GM18517 (cell line): ENCODE measurements at regions not wholly inside any gene's neighbourhood (a gene's known extent, or its start where the extent isn't known, plus 50 kb on each side); places are given as distances from the start of the nearest gene placed in this dataset.
"Not testable (repeated sequence)": the region's sequence is repeated elsewhere in the genome, so short reads cannot be mapped to it uniquely, and the experiment has no call there.

ENCODE experiments used
- ATAC-seq: cut with Tn5 transposase; IDR thresholded peaks from one replicate; pipeline ENCODE4 v1.9.1; 2021; ENCODE audit warnings: mild to moderate bottlenecking, moderate library complexity; ENCODE audit not compliant: unreplicated experiment

GRCh38 chr16:65375651-65376050, 253.8 kb upstream of the CDH11 start:
- no peak for ATAC-seq

- no peak for ATAC-seq
Measured at GRCh38 chr16:65373097-65373496, 251.2 kb upstream of the CDH11 start.

- ATAC-seq, result no peak
Measured at GRCh38 chr16:65372171-65372570, 250.3 kb upstream of the CDH11 start.

- no peak for ATAC-seq
Measured at GRCh38 chr16:65365732-65366715, 244.2 kb upstream of the CDH11 start.

- ATAC-seq, result not testable (repeated sequence)
Measured at GRCh38 chr16:65356721-65357120, 234.9 kb upstream of the CDH11 start.

- ATAC-seq, result no peak
Measured at GRCh38 chr16:65355706-65356105, 233.8 kb upstream of the CDH11 start.

GRCh38 chr16:65353183-65353582, 231.3 kb upstream of the CDH11 start:
- no peak for ATAC-seq

- ATAC-seq, result no peak
Measured at GRCh38 chr16:65349626-65350025, 227.8 kb upstream of the CDH11 start.

GRCh38 chr16:65343556-65343955, 221.7 kb upstream of the CDH11 start:
- no peak for ATAC-seq

- no peak for ATAC-seq
Measured at GRCh38 chr16:65342231-65342866, 220.5 kb upstream of the CDH11 start.

GRCh38 chr16:65339062-65339461, 217.2 kb upstream of the CDH11 start:
- no peak for ATAC-seq

GRCh38 chr16:65336160-65336559, 214.3 kb upstream of the CDH11 start:
- no peak for ATAC-seq

- no peak for ATAC-seq
Measured at GRCh38 chr16:65334081-65334480, 212.2 kb upstream of the CDH11 start.

- no peak for ATAC-seq
Measured at GRCh38 chr16:65333283-65333682, 211.4 kb upstream of the CDH11 start.

- no peak for ATAC-seq
Measured at GRCh38 chr16:65327346-65327745, 205.5 kb upstream of the CDH11 start.

- no peak for ATAC-seq
Measured at GRCh38 chr16:65323655-65324237, 201.9 kb upstream of the CDH11 start.

GRCh38 chr16:65319621-65320231, 197.9 kb upstream of the CDH11 start:
- ATAC-seq, result no peak

GRCh38 chr16:65318590-65319257, 196.9 kb upstream of the CDH11 start:
- ATAC-seq, result no peak

- ATAC-seq, result no peak
Measured at GRCh38 chr16:65318138-65318537, 196.3 kb upstream of the CDH11 start.

- ATAC-seq, result no peak
Measured at GRCh38 chr16:65316808-65317207, 194.9 kb upstream of the CDH11 start.
